ENCODE measurements at regions not wholly inside any gene's neighbourhood (a gene's known extent, or its start where the extent isn't known, plus 50 kb on each side); places are given as distances from the start of the nearest gene placed in this dataset.

GRCh38 chr18:2143636-2144035 is 427.7 kb downstream of the METTL4 start:
- Histone ChIP-seq H4K20me1 (ENCODE audit: insufficient read depth, low read length) (no peaks in the 10 kb centered on the region), H3K9me3 (ENCODE audit: insufficient read depth, low read depth, low read length) (no peaks in the 10 kb centered on the region), H3K36me3 (ENCODE audit: insufficient read depth, low read length) (no peaks in the 10 kb centered on the region), H3K27ac (ENCODE audit: low read depth, low read length) (no peak overlapping the region), H3K4me2 (ENCODE audit: low read length) (no peak overlapping the region), H3K27me3 (ENCODE audit: insufficient read depth, low read length) (no peaks in the 10 kb centered on the region), H3K4me1 (ENCODE audit: insufficient read depth, low read length) (peaks cover 4% of the 10 kb centered on the region), H3K4me3 (ENCODE audit: insufficient read depth, low read depth, low read length) (no peak overlapping the region), H2AFZ (ENCODE audit: low read depth, low read length) (no peak overlapping the region), H3K79me2 (ENCODE audit: insufficient read depth, low read length) (no peaks in the 10 kb centered on the region), H3K9ac (ENCODE audit: low read length) (no peak overlapping the region)
- Mint-ChIP-seq H3K36me3 (ENCODE audit: low read depth, unreplicated experiment) (no peaks in the 10 kb centered on the region), H3K27ac (ENCODE audit: unreplicated experiment) (no peak overlapping the region), H3K4me1 (ENCODE audit: low read depth, unreplicated experiment) (no peaks in the 10 kb centered on the region), H3K27me3 (ENCODE audit: low read depth, unreplicated experiment) (no peaks in the 10 kb centered on the region), H3K9me3 (ENCODE audit: unreplicated experiment) (no peaks in the 10 kb centered on the region), H3K4me3 (ENCODE audit: unreplicated experiment) (no peak overlapping the region)
- DNase-seq (ENCODE audit: low read depth) (peak; percentile 66), FAIRE-seq (no peak)
- TF ChIP-seq CTCF (IDR thresholded peaks at IDR 0.05; ENCODE audit: insufficient read depth, low read depth, low read length) (no peak), EZH2 (IDR thresholded peaks at IDR 0.05; ENCODE audit: insufficient read depth, low read length) (no peak)

GRCh38 chr18:2144811-2145210 is 426.5 kb downstream of the METTL4 start:
- H3K36me3 ChIP-seq (ENCODE audit: insufficient read depth, low read length), result no peaks in the 10 kb centered on the region
- Mint-ChIP-seq H3K9me3 (ENCODE audit: unreplicated experiment) (no peaks in the 10 kb centered on the region), H3K27ac (ENCODE audit: unreplicated experiment) (no peak overlapping the region), H3K36me3 (ENCODE audit: low read depth, unreplicated experiment) (no peaks in the 10 kb centered on the region), H3K4me3 (ENCODE audit: unreplicated experiment) (no peak overlapping the region), H3K27me3 (ENCODE audit: low read depth, unreplicated experiment) (no peaks in the 10 kb centered on the region), H3K4me1 (ENCODE audit: low read depth, unreplicated experiment) (no peaks in the 10 kb centered on the region)
- H3K79me2 ChIP-seq (ENCODE audit: insufficient read depth, low read length), result no peaks in the 10 kb centered on the region
- DNase-seq (ENCODE audit: low read depth) (no peak), FAIRE-seq (no peak)
- H3K9me3 ChIP-seq (ENCODE audit: insufficient read depth, low read depth, low read length), result no peaks in the 10 kb centered on the region
- H3K27ac ChIP-seq (ENCODE audit: low read depth, low read length), result no peak overlapping the region
- H3K27me3 ChIP-seq (ENCODE audit: insufficient read depth, low read length), result no peaks in the 10 kb centered on the region
- H3K4me1 ChIP-seq (ENCODE audit: insufficient read depth, low read length), result peaks cover 3% of the 10 kb centered on the region
- no peak overlapping the region for H3K4me3 ChIP-seq (ENCODE audit: insufficient read depth, low read depth, low read length)
- no peak for TF ChIP-seq EZH2 (IDR thresholded peaks at IDR 0.05; ENCODE audit: insufficient read depth, low read length)
- TF ChIP-seq CTCF (IDR thresholded peaks at IDR 0.05; ENCODE audit: insufficient read depth, low read depth, low read length), result no peak
- no peaks in the 10 kb centered on the region for H4K20me1 ChIP-seq (ENCODE audit: insufficient read depth, low read length)
- no peak overlapping the region for H3K4me2 ChIP-seq (ENCODE audit: low read length)
- no peak overlapping the region for H2AFZ ChIP-seq (ENCODE audit: low read depth, low read length)
- no peak overlapping the region for H3K9ac ChIP-seq (ENCODE audit: low read length)

DNA sequence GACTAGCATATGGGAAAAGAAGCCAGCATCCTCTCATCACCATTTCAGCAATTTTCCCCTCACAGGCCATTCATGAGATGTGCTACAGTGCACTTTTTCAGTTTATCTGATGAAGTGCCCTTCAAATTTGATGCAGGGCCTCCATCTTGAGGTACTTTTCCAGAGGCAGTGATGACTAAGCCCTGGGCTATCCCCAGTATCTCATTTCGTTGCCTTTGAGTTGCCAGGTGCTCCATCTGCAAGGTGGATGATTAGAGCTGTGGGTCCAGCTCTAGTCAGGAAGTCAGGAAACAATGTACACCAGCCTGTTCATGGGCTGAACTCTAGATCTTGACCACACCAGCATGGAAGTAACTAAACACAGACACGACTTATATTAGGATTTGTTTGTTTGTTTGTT is 425.2 kb downstream of the METTL4 start:
- Mint-ChIP-seq H3K4me1 (ENCODE audit: low read depth, unreplicated experiment) (no peaks in the 10 kb centered on the region), H3K9me3 (ENCODE audit: unreplicated experiment) (no peaks in the 10 kb centered on the region), H3K4me3 (ENCODE audit: unreplicated experiment) (no peak overlapping the region), H3K36me3 (ENCODE audit: low read depth, unreplicated experiment) (no peaks in the 10 kb centered on the region), H3K27ac (ENCODE audit: unreplicated experiment) (no peak overlapping the region), H3K27me3 (ENCODE audit: low read depth, unreplicated experiment) (no peaks in the 10 kb centered on the region)
- TF ChIP-seq EZH2 (IDR thresholded peaks at IDR 0.05; ENCODE audit: insufficient read depth, low read length) (no peak), CTCF (IDR thresholded peaks at IDR 0.05; ENCODE audit: insufficient read depth, low read depth, low read length) (no peak)
- no peak overlapping the region for H3K9ac ChIP-seq (ENCODE audit: low read length)
- no peaks in the 10 kb centered on the region for H3K4me1 ChIP-seq (ENCODE audit: insufficient read depth, low read length)
- H3K4me2 ChIP-seq (ENCODE audit: low read length), result no peak overlapping the region
- H3K27ac ChIP-seq (ENCODE audit: low read depth, low read length), result no peak overlapping the region
- H3K4me3 ChIP-seq (ENCODE audit: insufficient read depth, low read depth, low read length), result no peak overlapping the region
- H3K79me2 ChIP-seq (ENCODE audit: insufficient read depth, low read length), result no peaks in the 10 kb centered on the region
- no peaks in the 10 kb centered on the region for H3K27me3 ChIP-seq (ENCODE audit: insufficient read depth, low read length)
- no peaks in the 10 kb centered on the region for H4K20me1 ChIP-seq (ENCODE audit: insufficient read depth, low read length)
- FAIRE-seq, result no peak
- H3K36me3 ChIP-seq (ENCODE audit: insufficient read depth, low read length), result no peaks in the 10 kb centered on the region
- H2AFZ ChIP-seq (ENCODE audit: low read depth, low read length), result no peak overlapping the region
- DNase-seq (ENCODE audit: low read depth), result no peak
- H3K9me3 ChIP-seq (ENCODE audit: insufficient read depth, low read depth, low read length), result no peaks in the 10 kb centered on the region

Measured in astrocyte (in vitro differentiated cells and primary cell).